ENCODE measurements at regions not wholly inside any gene's neighbourhood (a gene's known extent, or its start where the extent isn't known, plus 50 kb on each side); places are given as distances from the start of the nearest gene placed in this dataset.
A peak's percentile ranks its signal among the peaks of the same experiment; 100 is the strongest.

GRCh38 chr5:68407311-68408239, 192.0 kb downstream of the PIK3R1 start:
- no peak for DNase-seq (ENCODE audit: low read depth in 2 of 2)

DNA sequence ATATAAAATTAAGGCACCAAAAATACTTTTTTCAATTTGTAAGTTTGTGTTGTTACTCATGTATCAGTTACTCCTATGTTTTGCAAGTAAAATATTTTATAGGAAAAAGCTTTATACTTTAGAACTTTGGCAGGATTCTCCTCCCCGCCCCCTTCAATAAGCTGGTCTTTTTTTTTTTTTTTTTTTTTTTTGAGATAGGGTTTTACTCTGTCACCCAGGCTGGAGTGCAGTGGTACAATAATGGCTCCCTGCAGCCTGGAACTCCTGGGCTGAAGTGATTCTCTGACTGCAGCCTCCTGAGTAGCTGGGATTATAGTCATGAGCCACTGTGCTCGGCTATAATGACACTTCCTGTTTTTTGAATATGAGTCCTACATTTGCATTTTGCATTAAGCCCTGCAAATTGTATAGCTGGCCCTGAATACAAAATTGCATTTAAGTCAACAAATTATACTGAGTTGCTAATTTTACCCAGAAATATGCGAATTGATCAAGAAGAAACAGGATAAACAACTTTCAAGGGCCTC, 192.9 kb downstream of the PIK3R1 start:
- DNase-seq (ENCODE audit: low read depth in 2 of 2), result no peak

GRCh38 chr5:68409259-68409658, 193.7 kb downstream of the PIK3R1 start:
- no peak for DNase-seq (ENCODE audit: low read depth in 2 of 2)

GRCh38 chr5:68411161-68411560, 195.6 kb downstream of the PIK3R1 start:
- no peak for DNase-seq (ENCODE audit: low read depth in 2 of 2)

- DNase-seq (ENCODE audit: low read depth in 2 of 2), result no peak
Measured at GRCh38 chr5:68415177-68416085, 199.9 kb downstream of the PIK3R1 start.

- DNase-seq (ENCODE audit: low read depth in 2 of 2), result no peak
Measured at GRCh38 chr5:68416714-68417113, 201.2 kb downstream of the PIK3R1 start.

DNA sequence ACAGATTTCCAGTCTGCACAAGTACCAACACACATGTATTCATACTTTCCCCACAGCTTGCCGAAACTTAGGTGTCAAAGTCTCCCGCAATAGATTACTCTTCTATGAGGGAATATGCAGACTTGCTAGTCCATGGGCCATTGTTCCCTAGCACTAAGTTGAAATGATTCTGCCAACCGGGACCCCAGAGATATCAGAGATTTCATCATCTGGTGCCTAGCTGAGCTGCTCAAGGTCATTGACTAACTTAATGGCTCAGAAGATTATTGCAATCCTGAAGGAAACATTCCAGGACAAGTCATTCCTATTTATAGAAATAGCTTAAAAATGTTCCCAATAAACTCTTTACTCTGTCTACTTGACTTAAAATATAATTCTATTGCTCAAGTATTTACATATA, 202.6 kb downstream of the PIK3R1 start:
- DNase-seq (ENCODE audit: low read depth in 2 of 2), result no peak

GRCh38 chr5:68418680-68419079, 203.1 kb downstream of the PIK3R1 start:
- DNase-seq (ENCODE audit: low read depth in 2 of 2), result no peak

DNA sequence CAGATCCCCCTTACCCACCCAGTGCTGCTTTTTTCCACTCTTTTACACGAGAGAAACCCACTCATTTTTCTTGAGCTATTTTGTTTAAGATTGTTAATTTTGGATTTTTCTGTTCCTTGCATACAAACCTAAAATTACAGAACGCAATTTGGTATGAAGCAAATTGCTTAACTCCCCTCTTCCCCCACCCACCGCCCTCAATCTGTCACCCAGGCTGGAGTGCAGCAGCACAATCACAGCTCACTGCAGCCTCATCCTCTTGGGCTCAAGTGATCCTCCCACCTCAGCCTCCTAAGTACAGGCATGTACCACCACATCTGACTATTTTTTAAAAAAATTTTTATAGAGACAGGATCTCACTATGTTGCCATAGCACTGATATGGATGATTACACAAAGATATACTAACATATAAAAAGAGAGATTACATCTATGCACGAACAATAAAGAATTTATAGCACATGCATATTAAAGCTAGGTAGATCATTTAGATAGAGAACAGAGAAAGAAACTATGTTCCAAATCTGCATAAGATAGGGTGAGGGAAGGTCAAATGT, 203.6 kb downstream of the PIK3R1 start:
- no peak for DNase-seq (ENCODE audit: low read depth in 2 of 2)

DNA sequence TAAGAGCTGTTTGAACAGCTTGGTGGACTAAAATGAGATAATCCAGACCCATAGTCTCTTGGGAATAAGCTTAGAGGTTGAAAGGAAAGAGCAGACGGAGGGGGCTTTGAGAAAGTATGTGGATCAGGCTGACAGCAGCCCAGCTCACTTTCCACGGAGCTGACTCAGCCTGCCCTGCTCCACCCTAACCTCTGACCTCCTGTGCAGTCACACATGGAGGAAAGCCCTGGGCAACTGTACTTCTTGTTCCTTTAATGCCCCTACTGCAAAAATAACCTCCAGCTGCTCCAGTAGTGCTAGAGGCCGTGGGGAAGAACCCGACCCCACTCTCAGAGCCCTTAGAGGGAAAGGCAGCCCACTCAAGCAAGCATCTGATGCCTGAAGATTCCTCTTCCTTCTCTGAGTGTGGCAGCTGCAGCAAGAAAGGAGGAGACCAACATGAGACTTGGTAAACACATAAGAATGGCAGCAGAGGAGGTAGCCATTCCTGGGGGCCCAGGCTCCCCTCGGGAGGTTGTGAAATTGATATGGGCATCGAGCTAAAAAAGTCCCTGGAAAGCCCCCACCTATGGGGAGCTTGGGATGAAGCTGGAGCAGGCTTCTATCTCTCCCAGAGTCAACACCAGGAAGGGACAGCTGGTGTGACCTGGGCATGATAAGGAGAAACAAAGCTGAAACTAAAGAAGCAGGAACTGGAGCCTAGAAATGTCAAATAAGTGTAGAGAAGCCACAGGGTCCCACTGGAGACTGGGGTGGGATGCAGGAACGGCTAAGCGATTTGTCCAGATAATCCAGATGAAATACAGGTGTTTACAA, 204.3 kb downstream of the PIK3R1 start:
- no peak for DNase-seq (ENCODE audit: low read depth in 2 of 2)

GRCh38 chr5:68420476-68421344, 205.2 kb downstream of the PIK3R1 start:
- DNase-seq (ENCODE audit: low read depth in 2 of 2), result no peak

DNA sequence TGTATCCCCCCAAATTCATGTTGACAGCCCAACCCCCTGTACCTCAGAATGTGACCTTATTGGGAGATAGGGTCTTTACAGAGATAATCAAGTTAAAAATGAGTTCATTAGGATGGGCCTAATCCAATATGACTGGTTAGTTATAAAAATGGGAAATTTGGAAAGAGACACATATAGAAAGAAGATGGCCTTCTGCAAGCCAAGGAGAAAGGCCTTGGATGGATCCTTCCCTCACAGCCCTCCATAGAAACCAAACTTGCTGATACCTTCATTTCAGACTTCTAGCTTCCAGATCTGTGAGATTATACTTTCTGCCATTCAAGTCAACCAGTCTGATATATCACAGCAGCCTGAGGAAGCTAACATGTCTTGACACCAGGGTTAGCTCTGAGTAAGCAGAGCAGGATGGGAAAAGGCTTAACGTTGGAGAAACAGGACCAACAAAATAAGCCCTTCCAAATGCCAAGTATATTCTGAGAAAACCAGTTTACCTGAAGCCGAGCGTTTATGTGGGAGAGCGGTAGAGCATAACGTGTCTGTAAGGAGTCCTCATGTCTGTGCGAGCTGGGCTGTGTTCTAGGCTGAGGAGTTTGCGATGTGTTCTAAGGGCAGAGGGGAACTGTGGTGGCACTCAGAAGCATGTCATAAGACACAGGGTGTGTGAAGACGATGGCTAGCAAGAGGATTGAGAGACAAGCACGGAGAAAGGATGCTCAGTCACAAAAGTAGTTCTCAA, 206.1 kb downstream of the PIK3R1 start:
- no peak for DNase-seq (ENCODE audit: low read depth in 2 of 2)

GRCh38 chr5:68423154-68423811, 207.7 kb downstream of the PIK3R1 start:
- DNase-seq (ENCODE audit: low read depth in 2 of 2), result no peak

- DNase-seq (ENCODE audit: low read depth in 2 of 2), result peak in 1 of 2 donors; percentile 19
Measured at GRCh38 chr5:68424799-68425537, 209.4 kb downstream of the PIK3R1 start.

DNA sequence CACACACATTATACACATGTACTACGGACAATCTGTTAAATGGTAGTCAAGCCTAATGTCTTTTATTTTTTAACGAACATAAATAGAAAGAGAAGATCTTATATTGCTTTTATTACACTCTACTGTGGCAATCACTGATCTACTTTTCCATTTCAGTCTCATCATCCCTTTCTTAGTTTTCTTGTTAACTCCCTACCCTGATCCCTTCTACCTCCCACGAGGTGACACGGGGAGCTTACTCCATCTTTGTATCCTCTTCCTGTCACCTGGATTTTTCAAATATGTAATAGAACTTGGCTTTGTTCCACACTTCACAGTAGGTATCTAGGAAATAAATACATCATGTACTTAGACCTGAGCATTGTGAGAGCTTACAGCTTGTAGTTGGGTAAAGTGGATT, 211.0 kb downstream of the PIK3R1 start:
- no peak for DNase-seq (ENCODE audit: low read depth in 2 of 2)

GRCh38 chr5:68428231-68428811, 212.8 kb downstream of the PIK3R1 start:
- no peak for DNase-seq (ENCODE audit: low read depth in 2 of 2)

- no peak for DNase-seq (ENCODE audit: low read depth in 2 of 2)
Measured at GRCh38 chr5:68429510-68429909, 214.0 kb downstream of the PIK3R1 start.

- no peak for DNase-seq (ENCODE audit: low read depth in 2 of 2)
Measured at GRCh38 chr5:68430279-68430678, 214.7 kb downstream of the PIK3R1 start.

Data from activated CD8-positive, alpha-beta memory T cell treated with anti-CD3 and anti-CD28 coated beads for 4 hours (primary cell).